ENCODE measurements at regions not wholly inside any gene's neighbourhood (a gene's known extent, or its start where the extent isn't known, plus 50 kb on each side); places are given as distances from the start of the nearest gene placed in this dataset.

- TF ChIP-seq POLR2AphosphoS5 (IDR thresholded peaks at IDR 0.05; ENCODE audit: low read depth, low read length), result no peak
- TF ChIP-seq EZH2 (IDR thresholded peaks at IDR 0.05), result no peak
- TF ChIP-seq CEBPB (IDR thresholded peaks at IDR 0.05; ENCODE audit: low read depth), result no peak
- no peak for TF ChIP-seq RAD21 (IDR thresholded peaks at IDR 0.05; ENCODE audit: low read depth)
- TF ChIP-seq ZBTB33 (IDR thresholded peaks at IDR 0.05; ENCODE audit: extremely low read depth, insufficient replicate concordance, low read length), result no peak
- TF ChIP-seq POLR2A (IDR thresholded peaks at IDR 0.05; ENCODE audit: borderline replicate concordance, extremely low read depth, insufficient read depth, insufficient read length), result no peak
- TF ChIP-seq CTCF (IDR thresholded peaks at IDR 0.05 in 2 of 3, conservative IDR thresholded peaks at IDR 0.05 in 1 of 3; ENCODE audit: borderline replicate concordance in 1 of 3, insufficient read depth in 1 of 3, low read depth in 2 of 3, low read length in 2 of 3), result no peak
- TF ChIP-seq, protein P1, sequence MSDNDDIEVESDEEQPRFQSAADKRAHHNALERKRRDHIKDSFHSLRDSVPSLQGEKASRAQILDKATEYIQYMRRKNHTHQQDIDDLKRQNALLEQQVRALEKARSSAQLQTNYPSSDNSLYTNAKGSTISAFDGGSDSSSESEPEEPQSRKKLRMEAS (IDR thresholded peaks at IDR 0.05), result no peak
- TF ChIP-seq EZH2phosphoT487 (IDR thresholded peaks at IDR 0.05; ENCODE audit: borderline replicate concordance), result no peak
- TF ChIP-seq TCF7L2 (IDR thresholded peaks at IDR 0.05; ENCODE audit: borderline replicate concordance, extremely low read depth, insufficient read depth, insufficient read length), result no peak
- no peak for TF ChIP-seq SP1 (IDR thresholded peaks at IDR 0.05; ENCODE audit: low read depth)
- TF ChIP-seq SRF (IDR thresholded peaks at IDR 0.05; ENCODE audit: low read depth), result no peak
- no peak for TF ChIP-seq YY1 (IDR thresholded peaks at IDR 0.05; ENCODE audit: extremely low read depth, insufficient replicate concordance, low read depth, low read length)
Observed at GRCh38 chr22:48534395-48534958, 1293.2 kb downstream of the BRD1 start.
